Mammary epithelial cell (primary cell): ENCODE measurements at regions not wholly inside any gene's neighbourhood (a gene's known extent, or its start where the extent isn't known, plus 50 kb on each side); places are given as distances from the start of the nearest gene placed in this dataset.

Experiments used
- CTCF ChIP-seq, 2 donors: IDR thresholded peaks in 1 of 2; conservative IDR thresholded peaks in 1 of 2; 2 replicates each; pipeline ENCODE4 v1.5.1; 2011 to 2012; ENCODE audit warnings: inconsistent platforms in 2 of 2, low read length in 2 of 2, mild to moderate bottlenecking in 2 of 2, control low read depth in 1 of 2, low read depth in 1 of 2; ENCODE audit not compliant: insufficient read depth in 1 of 2; ENCODE audit errors: extremely low read depth in 1 of 2
- EZH2 ChIP-seq: IDR thresholded peaks from 2 replicates; pipeline ENCODE4 v1.6.1; 2012; ENCODE audit warnings: low read length, inconsistent platforms, borderline replicate concordance

- TF ChIP-seq CTCF (conservative IDR thresholded peaks at IDR 0.05 in 1 of 2, IDR thresholded peaks at IDR 0.05 in 1 of 2; ENCODE audit: extremely low read depth in 1 of 2, insufficient read depth in 1 of 2, low read depth in 1 of 2, low read length in 2 of 2) (no peak), EZH2 (no peak)
Measured at GRCh38 chr12:17304503-17305347, 698.8 kb upstream of the LMO3 start.
